GM12873 (cell line): ENCODE measurements at regions not wholly inside any gene's neighbourhood (a gene's known extent, or its start where the extent isn't known, plus 50 kb on each side); places are given as distances from the start of the nearest gene placed in this dataset.

ENCODE experiments used
- TF ChIP-seq, protein P1 (sequence below): IDR thresholded peaks from 2 replicates; pipeline ENCODE4 v1.5.1; 2012; ENCODE audit warnings: low read depth, mild to moderate bottlenecking, moderate library complexity, low read length, control low read depth; ENCODE audit not compliant: insufficient read depth; ENCODE audit errors: missing control alignments

DNA sequence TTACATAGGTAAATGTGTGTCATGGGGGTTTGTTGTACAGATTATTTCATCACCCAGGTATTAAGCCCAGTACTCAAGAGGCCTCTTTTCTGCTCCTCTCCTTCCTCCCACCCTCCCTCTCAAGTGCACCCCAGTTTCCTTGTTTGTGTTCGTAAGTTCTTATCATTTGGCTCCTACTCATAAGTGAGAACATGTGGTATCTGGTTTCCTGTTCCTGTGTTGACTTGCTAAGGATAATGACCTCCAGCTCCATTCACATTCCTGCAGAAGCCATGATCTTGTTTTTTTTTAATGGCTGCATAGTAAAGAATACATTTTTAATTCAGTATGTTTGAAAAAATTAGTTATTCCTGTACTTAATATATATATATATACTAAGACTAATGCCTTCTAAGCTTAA is 107.7 kb downstream of the CLDN17 start:
- TF ChIP-seq, protein P1, sequence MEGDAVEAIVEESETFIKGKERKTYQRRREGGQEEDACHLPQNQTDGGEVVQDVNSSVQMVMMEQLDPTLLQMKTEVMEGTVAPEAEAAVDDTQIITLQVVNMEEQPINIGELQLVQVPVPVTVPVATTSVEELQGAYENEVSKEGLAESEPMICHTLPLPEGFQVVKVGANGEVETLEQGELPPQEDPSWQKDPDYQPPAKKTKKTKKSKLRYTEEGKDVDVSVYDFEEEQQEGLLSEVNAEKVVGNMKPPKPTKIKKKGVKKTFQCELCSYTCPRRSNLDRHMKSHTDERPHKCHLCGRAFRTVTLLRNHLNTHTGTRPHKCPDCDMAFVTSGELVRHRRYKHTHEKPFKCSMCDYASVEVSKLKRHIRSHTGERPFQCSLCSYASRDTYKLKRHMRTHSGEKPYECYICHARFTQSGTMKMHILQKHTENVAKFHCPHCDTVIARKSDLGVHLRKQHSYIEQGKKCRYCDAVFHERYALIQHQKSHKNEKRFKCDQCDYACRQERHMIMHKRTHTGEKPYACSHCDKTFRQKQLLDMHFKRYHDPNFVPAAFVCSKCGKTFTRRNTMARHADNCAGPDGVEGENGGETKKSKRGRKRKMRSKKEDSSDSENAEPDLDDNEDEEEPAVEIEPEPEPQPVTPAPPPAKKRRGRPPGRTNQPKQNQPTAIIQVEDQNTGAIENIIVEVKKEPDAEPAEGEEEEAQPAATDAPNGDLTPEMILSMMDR: no peak

DNA sequence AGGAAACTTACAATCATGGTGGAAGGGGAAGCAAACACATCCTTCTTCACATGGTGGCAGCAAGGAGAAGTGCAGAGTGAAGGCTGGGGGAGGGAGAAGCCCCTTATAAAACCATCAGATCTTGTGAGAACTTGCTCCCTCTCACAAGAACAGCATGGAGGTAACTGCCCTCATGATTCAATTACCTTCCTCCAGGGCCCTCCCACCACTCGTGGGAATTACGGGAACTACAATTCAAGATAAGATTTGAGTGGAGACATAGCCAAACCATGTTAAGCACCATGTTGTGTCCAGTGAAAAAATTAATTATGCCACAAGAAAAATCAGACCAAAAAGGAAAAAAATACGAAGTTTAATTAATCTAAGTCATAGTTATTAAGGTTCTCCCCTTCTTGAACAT is 109.5 kb downstream of the CLDN17 start:
- TF ChIP-seq, protein P1: no peak

DNA sequence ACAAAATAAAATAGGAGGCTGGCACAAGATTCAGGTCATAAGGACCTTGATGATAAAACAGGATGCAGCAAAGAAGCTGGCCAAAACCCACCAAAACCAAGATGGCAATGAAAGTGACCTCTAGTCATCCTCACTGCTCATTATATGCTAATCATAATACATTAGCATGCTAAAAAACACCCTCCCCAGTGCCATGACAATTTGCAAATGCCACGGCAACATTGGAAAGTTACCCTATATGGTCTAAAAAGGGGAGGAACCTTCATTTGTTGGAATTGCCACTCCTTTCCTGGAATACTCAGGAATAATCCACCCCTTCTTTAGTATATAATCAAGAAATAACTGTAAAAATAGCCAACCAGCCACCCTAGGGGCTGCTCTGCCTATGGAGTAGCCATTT is 108.8 kb upstream of the GRIK1 start:
- TF ChIP-seq, protein P1: no peak

DNA sequence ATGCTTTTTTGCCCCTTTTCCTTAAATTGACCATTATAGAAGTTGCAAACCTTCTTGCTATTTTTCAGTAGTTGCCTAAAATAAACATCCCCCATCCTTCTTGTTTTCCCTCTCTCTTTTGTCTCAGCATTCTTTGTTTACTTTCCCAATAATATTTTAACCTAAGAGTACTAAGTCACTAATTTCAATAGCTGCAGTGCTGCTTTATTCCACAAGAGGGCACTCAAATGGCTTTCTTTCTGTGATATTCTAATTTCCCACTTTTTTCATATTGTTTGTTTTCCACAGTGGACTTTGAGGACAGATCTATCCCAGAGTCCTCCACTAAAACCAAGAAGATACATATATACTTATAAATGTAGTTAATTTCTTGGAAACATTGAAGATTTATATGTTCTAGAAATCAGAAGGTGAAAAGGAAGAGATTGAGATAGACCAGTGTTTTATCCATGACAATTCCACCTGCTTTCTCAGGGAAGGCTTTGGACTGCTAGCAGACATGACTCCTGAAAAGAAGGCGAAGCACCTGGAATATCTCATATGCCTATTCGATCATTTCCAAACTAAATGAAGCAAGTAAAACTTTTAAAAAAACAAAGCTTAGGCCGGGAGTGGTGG is 104.8 kb upstream of the GRIK1 start:
- TF ChIP-seq, protein P1: peak; percentile 64

DNA sequence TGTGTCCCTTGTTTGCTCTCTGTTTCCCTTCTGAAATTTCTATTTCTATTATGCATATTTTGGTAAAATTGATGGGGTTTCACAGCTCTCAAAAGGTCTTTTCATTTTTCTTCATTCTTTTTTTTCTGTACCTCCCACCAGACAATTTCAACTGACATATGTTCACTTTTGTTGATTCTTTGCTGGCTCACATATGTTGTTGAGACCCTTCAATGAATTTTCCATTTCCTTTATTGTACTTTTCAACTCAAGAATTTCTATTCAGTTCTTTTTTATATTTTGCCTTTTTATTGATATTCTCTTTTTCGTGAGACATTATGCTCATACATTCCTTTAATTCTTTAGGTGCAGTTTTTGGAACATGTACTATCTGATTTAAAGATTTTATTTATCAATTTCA is 102.6 kb upstream of the GRIK1 start:
- TF ChIP-seq, protein P1: no peak

DNA sequence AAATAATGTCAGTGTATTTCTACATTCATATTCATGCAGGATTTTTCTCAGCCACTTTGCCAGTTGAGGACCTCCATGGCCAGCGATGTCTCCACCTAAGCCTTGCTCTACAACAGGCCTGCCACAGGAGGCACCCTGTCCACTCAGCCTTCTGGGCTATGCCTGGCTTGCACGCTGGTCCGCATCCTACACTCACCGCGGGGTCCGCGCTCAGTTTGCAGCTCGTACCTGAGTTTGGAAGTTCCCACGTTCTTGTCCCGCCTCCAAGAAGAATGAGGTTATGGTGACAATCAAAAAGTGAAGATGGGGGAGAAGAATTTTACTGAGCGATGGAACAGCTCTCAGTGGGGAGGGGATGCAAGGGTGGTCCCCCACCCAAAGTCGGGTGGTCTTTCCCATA is 93.6 kb upstream of the GRIK1 start:
- TF ChIP-seq, protein P1: no peak

DNA sequence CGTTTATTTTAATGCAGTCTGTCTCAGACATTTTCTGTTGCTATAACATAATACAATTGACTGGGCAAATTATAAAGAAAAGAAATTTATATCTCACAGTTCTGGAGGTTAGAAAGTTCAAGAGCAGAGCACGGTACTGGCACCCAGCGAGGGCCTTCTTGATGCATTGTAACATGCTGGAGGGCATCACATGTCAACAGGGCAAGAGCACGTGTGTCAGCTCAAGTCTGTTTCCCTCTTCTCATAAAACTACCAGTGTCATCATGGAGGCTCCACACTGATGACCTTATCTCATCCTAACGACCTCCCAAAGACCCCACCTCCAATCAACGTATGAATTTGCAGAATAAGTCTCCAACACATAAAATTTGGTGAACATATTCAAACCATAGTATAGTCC is 90.6 kb upstream of the GRIK1 start:
- TF ChIP-seq, protein P1: no peak

DNA sequence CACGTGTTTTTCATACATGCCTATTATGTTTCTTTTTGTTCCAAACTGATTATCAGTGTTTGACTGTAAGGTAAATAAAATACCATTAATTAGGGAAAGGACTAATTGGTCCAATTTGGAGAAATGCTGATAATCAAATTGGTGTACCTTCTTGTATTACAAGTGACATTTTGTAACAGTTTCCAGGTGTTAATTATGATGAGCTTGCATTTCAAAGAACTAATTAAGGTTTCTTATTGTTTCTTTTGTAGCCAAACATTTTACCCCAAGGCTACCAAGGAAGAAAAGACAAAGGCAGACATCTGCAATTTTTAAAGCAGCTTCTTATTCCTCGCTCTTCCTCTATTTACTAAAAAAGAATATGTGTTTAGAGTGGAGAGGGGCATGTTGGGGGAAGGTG is 88.7 kb upstream of the GRIK1 start:
- TF ChIP-seq, protein P1: no peak
